ENCODE measurements at regions not wholly inside any gene's neighbourhood (a gene's known extent, or its start where the extent isn't known, plus 50 kb on each side); places are given as distances from the start of the nearest gene placed in this dataset.

- no peak for DNase-seq
These were observed 333.3 kb downstream of the SLC16A7 start for GRCh38 chr12:59929110-59929509.

- no peak for DNase-seq
These were observed 338.7 kb downstream of the SLC16A7 start for GRCh38 chr12:59934486-59934885.

- no peak for DNase-seq
These were observed 340.7 kb downstream of the SLC16A7 start for GRCh38 chr12:59936534-59936933.

- no peak for DNase-seq
These were observed 341.3 kb downstream of the SLC16A7 start for GRCh38 chr12:59937148-59937547.

GRCh38 chr12:59938190-59938962 lies 342.5 kb downstream of the SLC16A7 start:
- no peak for DNase-seq

- no peak for DNase-seq
These were observed 345.0 kb downstream of the SLC16A7 start for GRCh38 chr12:59940631-59941342.

GRCh38 chr12:59941461-59941860 lies 345.6 kb downstream of the SLC16A7 start:
- no peak for DNase-seq

GRCh38 chr12:59944177-59944576 lies 348.3 kb downstream of the SLC16A7 start:
- no peak for DNase-seq

- DNase-seq: no peak
These were observed 350.8 kb downstream of the SLC16A7 start for GRCh38 chr12:59946635-59947034.

- no peak for DNase-seq
These were observed 367.7 kb downstream of the SLC16A7 start for GRCh38 chr12:59963546-59963945.

- DNase-seq: no peak
These were observed 377.1 kb downstream of the SLC16A7 start for GRCh38 chr12:59972905-59973304.

- DNase-seq: no peak
These were observed 377.7 kb downstream of the SLC16A7 start for GRCh38 chr12:59973515-59973914.

- DNase-seq: no peak
These were observed 381.9 kb downstream of the SLC16A7 start for GRCh38 chr12:59977779-59978178.

GRCh38 chr12:59980476-59980875 lies 384.6 kb downstream of the SLC16A7 start:
- DNase-seq: no peak

GRCh38 chr12:59999291-59999690 lies 403.5 kb downstream of the SLC16A7 start:
- no peak for DNase-seq

- no peak for DNase-seq
These were observed 414.7 kb downstream of the SLC16A7 start for GRCh38 chr12:60010486-60010885.

- DNase-seq: no peak
These were observed 416.8 kb downstream of the SLC16A7 start for GRCh38 chr12:60012659-60013058.

GRCh38 chr12:60014436-60014835 lies 418.6 kb downstream of the SLC16A7 start:
- no peak for DNase-seq

- DNase-seq: no peak
These were observed 424.2 kb downstream of the SLC16A7 start for GRCh38 chr12:60020068-60020467.

- no peak for DNase-seq
These were observed 425.4 kb downstream of the SLC16A7 start for GRCh38 chr12:60021235-60021634.

GRCh38 chr12:60027266-60027665 lies 431.4 kb downstream of the SLC16A7 start:
- DNase-seq: no peak

- DNase-seq: no peak
These were observed 438.3 kb downstream of the SLC16A7 start for GRCh38 chr12:60034147-60034546.

- no peak for DNase-seq
These were observed 440.0 kb downstream of the SLC16A7 start for GRCh38 chr12:60035835-60036234.

GRCh38 chr12:60042835-60043234 lies 447.0 kb downstream of the SLC16A7 start:
- DNase-seq: no peak

All from occipital lobe (tissue), 1 donor.